HEK293 (cell line): ENCODE measurements at regions not wholly inside any gene's neighbourhood (a gene's known extent, or its start where the extent isn't known, plus 50 kb on each side); places are given as distances from the start of the nearest gene placed in this dataset.

ENCODE experiments used
- CTCF ChIA-PET: fragments of 350-600 bp; formaldehyde crosslinking; extraction: SDS; loops from one replicate; lab custom pipeline; 2021; ENCODE audit warnings: antibody characterized with exemption; lab: Yijun Ruan, JAX
- POLR2A ChIA-PET: fragments of 300-600 bp; formaldehyde crosslinking; extraction: SDS; loops from one replicate; lab custom pipeline; 2020; ENCODE audit warnings: antibody characterized with exemption, inconsistent platforms; lab: Yijun Ruan, JAX
- H3K27ac ChIP-seq: fragments of 200-500 bp; sonication (Bioruptor generic); 2 replicates; pipeline ENCODE4 v1.5.1; 2014; ENCODE audit warnings: low read depth, low read length, control low read depth, inconsistent platforms; ENCODE audit errors: extremely low read depth
- H3K36me3 ChIP-seq, 2 experiments: fragments of 200-500 bp in 1 of 2; sonication (Bioruptor generic) in 1 of 2; 1 replicate in 1 of 2; 2 replicates in 1 of 2; pipeline ENCODE4 v1.5.1; 2014 to 2017; ENCODE audit warnings: inconsistent platforms in 2 of 2, low read length in 2 of 2; ENCODE audit not compliant: control insufficient read depth in 2 of 2, insufficient read depth in 1 of 2
- H3K4me1 ChIP-seq: fragments of 200-500 bp; sonication (Bioruptor generic); 2 replicates; pipeline ENCODE4 v1.5.1; 2014; ENCODE audit warnings: mild to moderate bottlenecking, low read length, inconsistent platforms; ENCODE audit not compliant: control insufficient read depth, insufficient read depth
- H3K4me3 ChIP-seq: 2 replicates; pipeline ENCODE4 v1.5.1; 2011; ENCODE audit warnings: low read depth, mild to moderate bottlenecking, control low read depth, low read length, moderate library complexity
- H3K9me3 ChIP-seq: fragments of 200-500 bp; sonication (Bioruptor generic); 2 replicates; pipeline ENCODE4 v1.5.1; 2014; ENCODE audit warnings: low read depth, low read length, inconsistent platforms; ENCODE audit not compliant: control insufficient read depth, insufficient read depth
- EGR2 ChIP-seq: fragments of 450-650 bp; formaldehyde crosslinking; IDR thresholded peaks from 2 replicates; pipeline ENCODE4 v1.5.1; 2016; ENCODE audit warnings: low read depth, missing biosample characterization, missing genetic modification characterization
- INSM2 ChIP-seq: fragments of 450-650 bp; formaldehyde crosslinking; IDR thresholded peaks from 2 replicates; pipeline ENCODE4 v1.5.1; 2016; ENCODE audit warnings: missing biosample characterization, missing genetic modification characterization
- KLF10 ChIP-seq: fragments of 450-650 bp; IDR thresholded peaks from 2 replicates; pipeline ENCODE4 v1.5.1; 2018; ENCODE audit warnings: missing biosample characterization, mild to moderate bottlenecking, missing genetic modification characterization
- KLF7 ChIP-seq: fragments of 450-650 bp; formaldehyde crosslinking; IDR thresholded peaks from 2 replicates; pipeline ENCODE4 v1.5.1; 2016; ENCODE audit warnings: missing biosample characterization, missing genetic modification characterization, borderline replicate concordance
- PBX3 ChIP-seq: sonication (generic); formaldehyde crosslinking; IDR thresholded peaks from 2 replicates; pipeline ENCODE4 v1.8.1; 2022; ENCODE audit warnings: mild to moderate bottlenecking, moderate library complexity, missing genetic modification reagents
- PRDM1 ChIP-seq: fragments of 450-650 bp; formaldehyde crosslinking; IDR thresholded peaks from 2 replicates; pipeline ENCODE4; 2016; ENCODE audit warnings: missing biosample characterization, missing genetic modification characterization
- SCRT1 ChIP-seq: fragments of 450-650 bp; formaldehyde crosslinking; IDR thresholded peaks from 2 replicates; pipeline ENCODE4 v1.5.1; 2016; ENCODE audit warnings: missing biosample characterization, missing genetic modification characterization, borderline replicate concordance
- SETDB1 ChIP-seq: IDR thresholded peaks from one replicate; pipeline ENCODE4 v1.6.1; 2017; ENCODE audit warnings: mild to moderate bottlenecking, low read length, moderate library complexity, mixed read lengths; ENCODE audit not compliant: insufficient read length
- SP3 ChIP-seq: fragments of 450-650 bp; formaldehyde crosslinking; IDR thresholded peaks from 2 replicates; pipeline ENCODE4 v1.5.1; 2016; ENCODE audit warnings: missing biosample characterization, missing genetic modification characterization
- YY2 ChIP-seq: fragments of 450-650 bp; formaldehyde crosslinking; IDR thresholded peaks from 2 replicates; pipeline ENCODE4 v1.5.1; 2016; ENCODE audit warnings: missing biosample characterization, missing genetic modification characterization
- ZFP69B ChIP-seq: fragments of 450-650 bp; formaldehyde crosslinking; IDR thresholded peaks from 2 replicates; pipeline ENCODE4 v1.5.1; 2016; ENCODE audit warnings: missing biosample characterization, missing genetic modification characterization
- ZNF148 ChIP-seq: fragments of 450-650 bp; formaldehyde crosslinking; IDR thresholded peaks from 2 replicates; pipeline ENCODE4 v1.5.0; 2017; ENCODE audit warnings: missing biosample characterization, missing genetic modification characterization, borderline replicate concordance
- ZNF239 ChIP-seq: fragments of 450-650 bp; formaldehyde crosslinking; IDR thresholded peaks from 2 replicates; pipeline ENCODE4 v1.5.1; 2016; ENCODE audit warnings: missing biosample characterization, missing genetic modification characterization
- ZNF266 ChIP-seq: fragments of 450-650 bp; formaldehyde crosslinking; IDR thresholded peaks from 2 replicates; pipeline ENCODE4 v1.5.1; 2016; ENCODE audit warnings: missing biosample characterization, missing genetic modification characterization, low read depth
- ZNF350 ChIP-seq: fragments of 450-650 bp; formaldehyde crosslinking; IDR thresholded peaks from 2 replicates; pipeline ENCODE4 v1.5.0; 2017; ENCODE audit warnings: missing biosample characterization, mild to moderate bottlenecking, missing genetic modification characterization
- ZNF366 ChIP-seq: fragments of 450-650 bp; formaldehyde crosslinking; conservative IDR thresholded peaks from 2 replicates; pipeline ENCODE4 v1.5.1; 2016; ENCODE audit warnings: missing biosample characterization, missing genetic modification characterization
- ZNF433 ChIP-seq: fragments of 450-650 bp; formaldehyde crosslinking; IDR thresholded peaks from 2 replicates; pipeline ENCODE4 v1.5.1; 2016; ENCODE audit warnings: missing biosample characterization, missing genetic modification characterization, low read depth
- ZNF521 ChIP-seq: fragments of 450-650 bp; formaldehyde crosslinking; IDR thresholded peaks from 2 replicates; pipeline ENCODE4 v1.5.1; 2017; ENCODE audit warnings: missing biosample characterization, mild to moderate bottlenecking, missing genetic modification characterization
- ZNF560 ChIP-seq: fragments of 450-650 bp; formaldehyde crosslinking; IDR thresholded peaks from 2 replicates; pipeline ENCODE4 v1.5.1; 2017; ENCODE audit warnings: missing biosample characterization, missing genetic modification characterization, borderline replicate concordance
- ZNF580 ChIP-seq: fragments of 450-650 bp; formaldehyde crosslinking; IDR thresholded peaks from 2 replicates; pipeline ENCODE4 v1.5.1; 2016; ENCODE audit warnings: missing biosample characterization, missing genetic modification characterization
- ZNF585B ChIP-seq: fragments of 450-650 bp; formaldehyde crosslinking; IDR thresholded peaks from 2 replicates; pipeline ENCODE4 v1.5.1; 2016; ENCODE audit warnings: missing biosample characterization, missing genetic modification characterization
- ZNF596 ChIP-seq: fragments of 450-650 bp; IDR thresholded peaks from 2 replicates; pipeline ENCODE4 v1.5.0; 2018; ENCODE audit warnings: missing biosample characterization, mild to moderate bottlenecking, missing genetic modification characterization, moderate library complexity
- ZNF621 ChIP-seq: fragments of 450-650 bp; formaldehyde crosslinking; IDR thresholded peaks from 2 replicates; pipeline ENCODE4 v1.5.1; 2017; ENCODE audit warnings: missing biosample characterization, missing genetic modification characterization
- ZNF654 ChIP-seq: fragments of 450-650 bp; formaldehyde crosslinking; IDR thresholded peaks from 2 replicates; pipeline ENCODE4 v1.5.1; 2016; ENCODE audit warnings: low read depth, missing biosample characterization, missing genetic modification characterization
- ZNF660 ChIP-seq: fragments of 450-650 bp; IDR thresholded peaks from 2 replicates; pipeline ENCODE4 v1.5.1; 2018; ENCODE audit warnings: missing biosample characterization, mild to moderate bottlenecking, missing genetic modification characterization
- ZNF76 ChIP-seq: fragments of 450-650 bp; formaldehyde crosslinking; IDR thresholded peaks from 2 replicates; pipeline ENCODE4; 2016; ENCODE audit warnings: low read depth, missing biosample characterization, missing genetic modification characterization, borderline replicate concordance
- ZNF776 ChIP-seq: fragments of 450-650 bp; formaldehyde crosslinking; IDR thresholded peaks from 2 replicates; pipeline ENCODE4 v1.5.0; 2017; ENCODE audit warnings: missing biosample characterization, missing genetic modification characterization, borderline replicate concordance

- ChIA-PET CTCF (interaction anchor here (0.7 kb wide), 2 partner anchors 52 to 358 kb away, joined by 3 read pairs; no protein-coding TSS in a partner anchor), POLR2A (no interaction called here)
- Histone ChIP-seq H3K4me3 (no peak overlapping the region), H3K27ac (no peak overlapping the region), H3K4me1 (no peaks in the 10 kb centered on the region), H3K9me3 (no peaks in the 10 kb centered on the region), H3K36me3 (no peaks in the 10 kb centered on the region)
- TF ChIP-seq INSM2 (tag by site-specific recombination) (no peak), ZNF239 (tag by site-specific recombination) (no peak), SCRT1 (tag by site-specific recombination) (no peak), ZNF560 (tag by site-specific recombination) (no peak), ZNF621 (tag by site-specific recombination) (no peak), ZNF76 (tag by site-specific recombination) (no peak), ZFP69B (tag by site-specific recombination) (no peak), PBX3 (CRISPR knock-in tag) (no peak), YY2 (tag by site-specific recombination) (no peak), SP3 (tag by site-specific recombination) (no peak), ZNF521 (tag by site-specific recombination) (no peak), ZNF266 (tag by site-specific recombination) (no peak), ZNF660 (tag by site-specific recombination) (no peak), ZNF366 (tag by site-specific recombination) (no peak), KLF7 (tag by site-specific recombination) (no peak), KLF10 (tag by site-specific recombination) (no peak), ZNF350 (tag by site-specific recombination) (no peak), ZNF433 (tag by site-specific recombination) (no peak)
These were observed 168.8 kb upstream of the MKI67 start for GRCh38 chr10:128295003-128295402.

GRCh38 chr10:128296253-128297007, 170.2 kb upstream of the MKI67 start:
- TF ChIP-seq ZNF350 (tag by site-specific recombination) (no peak), PRDM1 (no peak), ZNF654 (tag by site-specific recombination) (no peak), ZNF585B (tag by site-specific recombination) (no peak), ZNF366 (tag by site-specific recombination) (no peak), EGR2 (no peak), ZNF776 (no peak), ZNF148 (tag by site-specific recombination) (no peak), ZNF580 (tag by site-specific recombination) (no peak), SETDB1 (no peak), ZNF596 (no peak)
- ChIA-PET CTCF (interaction anchor here (0.7 to 1.1 kb wide), 2 partner anchors 9 to 32 kb away, joined by 3 to 4 read pairs; no protein-coding TSS in a partner anchor), POLR2A (no interaction called here)
- no peaks in the 10 kb centered on the region for H3K9me3 ChIP-seq
- H3K36me3 ChIP-seq: no peaks in the 10 kb centered on the region
- no peaks in the 10 kb centered on the region; the same call in 1 of the 2 replicates for H3K4me1 ChIP-seq
- H3K27ac ChIP-seq: no peak overlapping the region
- H3K4me3 ChIP-seq: no peak overlapping the region
